ENCODE measurements at regions not wholly inside any gene's neighbourhood (a gene's known extent, or its start where the extent isn't known, plus 50 kb on each side); places are given as distances from the start of the nearest gene placed in this dataset.

DNA sequence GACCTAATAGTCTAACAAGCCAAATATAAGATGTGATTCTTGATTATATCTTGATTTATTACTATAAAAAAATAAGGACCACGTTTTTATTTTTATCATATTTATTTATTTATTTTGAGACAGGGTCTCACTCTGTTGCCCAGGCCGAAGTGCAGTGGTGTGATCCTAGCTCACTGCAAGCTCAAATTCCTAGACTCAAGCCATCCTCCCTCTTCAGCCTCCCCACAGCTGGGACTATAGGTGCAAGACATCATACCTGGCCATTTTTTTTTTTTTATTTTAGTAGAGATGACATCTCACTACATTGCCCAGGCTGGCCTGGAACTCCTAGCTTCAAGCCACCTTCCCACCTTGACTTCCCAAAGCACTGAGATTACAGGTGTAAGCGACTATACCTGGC lies 61.0 kb upstream of the LARP1 start:
- no peak for FAIRE-seq
- peaks cover 16% of the 10 kb centered on the region for H3K4me1 Mint-ChIP-seq (ENCODE audit: low read depth, unreplicated experiment)

DNA sequence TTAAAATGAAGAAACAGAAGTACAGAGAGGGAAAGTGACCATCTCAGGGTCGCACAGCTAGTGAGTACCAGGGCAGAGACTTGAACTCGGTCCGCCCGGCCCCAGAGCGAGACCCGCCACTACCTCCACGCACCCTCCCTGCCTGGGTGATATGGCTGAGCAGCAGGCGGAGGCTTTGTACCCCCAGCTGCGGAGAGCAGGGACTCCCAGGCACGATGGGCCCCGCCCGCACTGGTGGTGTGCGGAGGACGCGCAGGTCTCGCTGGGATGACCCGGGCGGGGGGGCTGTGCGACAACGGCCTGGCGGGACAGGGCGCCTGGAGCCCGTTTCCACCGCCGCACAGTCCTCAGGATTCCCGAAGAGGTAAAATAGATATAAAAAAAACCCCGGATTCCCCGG lies 64.7 kb upstream of the LARP1 start:
- Histone ChIP-seq H3K4me3 (ENCODE audit: insufficient read depth, low read depth, low read length) (no peak overlapping the region), H3K4me2 (ENCODE audit: low read length) (no peak overlapping the region), H3K27ac (ENCODE audit: low read depth, low read length) (no peak overlapping the region), H3K9me3 (ENCODE audit: insufficient read depth, low read depth, low read length) (peaks cover 3% of the 10 kb centered on the region), H3K79me2 (ENCODE audit: insufficient read depth, low read length) (no peaks in the 10 kb centered on the region), H3K4me1 (ENCODE audit: insufficient read depth, low read length) (peaks cover 15% of the 10 kb centered on the region), H3K36me3 (ENCODE audit: insufficient read depth, low read length) (no peaks in the 10 kb centered on the region), H3K27me3 (ENCODE audit: insufficient read depth, low read length) (no peaks in the 10 kb centered on the region), H4K20me1 (ENCODE audit: insufficient read depth, low read length) (no peaks in the 10 kb centered on the region), H3K9ac (ENCODE audit: low read length) (no peak overlapping the region), H2AFZ (ENCODE audit: low read depth, low read length) (no peak overlapping the region)
- DNase-seq (ENCODE audit: low read depth) (no peak), FAIRE-seq (no peak)
- no peaks in the 10 kb centered on the region for H3K36me3 Mint-ChIP-seq (ENCODE audit: low read depth, unreplicated experiment)
- no peak overlapping the region for H3K27ac Mint-ChIP-seq (ENCODE audit: unreplicated experiment)
- peaks cover 9% of the 10 kb centered on the region for H3K9me3 Mint-ChIP-seq (ENCODE audit: unreplicated experiment)
- no peak overlapping the region for H3K4me3 Mint-ChIP-seq (ENCODE audit: unreplicated experiment)
- no peaks in the 10 kb centered on the region for H3K27me3 Mint-ChIP-seq (ENCODE audit: low read depth, unreplicated experiment)
- TF ChIP-seq, protein P1, sequence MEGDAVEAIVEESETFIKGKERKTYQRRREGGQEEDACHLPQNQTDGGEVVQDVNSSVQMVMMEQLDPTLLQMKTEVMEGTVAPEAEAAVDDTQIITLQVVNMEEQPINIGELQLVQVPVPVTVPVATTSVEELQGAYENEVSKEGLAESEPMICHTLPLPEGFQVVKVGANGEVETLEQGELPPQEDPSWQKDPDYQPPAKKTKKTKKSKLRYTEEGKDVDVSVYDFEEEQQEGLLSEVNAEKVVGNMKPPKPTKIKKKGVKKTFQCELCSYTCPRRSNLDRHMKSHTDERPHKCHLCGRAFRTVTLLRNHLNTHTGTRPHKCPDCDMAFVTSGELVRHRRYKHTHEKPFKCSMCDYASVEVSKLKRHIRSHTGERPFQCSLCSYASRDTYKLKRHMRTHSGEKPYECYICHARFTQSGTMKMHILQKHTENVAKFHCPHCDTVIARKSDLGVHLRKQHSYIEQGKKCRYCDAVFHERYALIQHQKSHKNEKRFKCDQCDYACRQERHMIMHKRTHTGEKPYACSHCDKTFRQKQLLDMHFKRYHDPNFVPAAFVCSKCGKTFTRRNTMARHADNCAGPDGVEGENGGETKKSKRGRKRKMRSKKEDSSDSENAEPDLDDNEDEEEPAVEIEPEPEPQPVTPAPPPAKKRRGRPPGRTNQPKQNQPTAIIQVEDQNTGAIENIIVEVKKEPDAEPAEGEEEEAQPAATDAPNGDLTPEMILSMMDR (IDR thresholded peaks at IDR 0.05; ENCODE audit: insufficient read depth, low read depth, low read length): no peak
- no peak for TF ChIP-seq EZH2 (IDR thresholded peaks at IDR 0.05; ENCODE audit: insufficient read depth, low read length)
- H3K4me1 Mint-ChIP-seq (ENCODE audit: low read depth, unreplicated experiment): peaks cover 3% of the 10 kb centered on the region

More for the DNA sequence above, 61.0 kb upstream of the LARP1 start:
- Mint-ChIP-seq H3K4me3 (ENCODE audit: unreplicated experiment) (no peak overlapping the region), H3K27ac (ENCODE audit: unreplicated experiment) (no peak overlapping the region), H3K9me3 (ENCODE audit: unreplicated experiment) (peaks cover 2% of the 10 kb centered on the region), H3K27me3 (ENCODE audit: low read depth, unreplicated experiment) (peaks cover 2% of the 10 kb centered on the region), H3K36me3 (ENCODE audit: low read depth, unreplicated experiment) (no peaks in the 10 kb centered on the region)
- Histone ChIP-seq H2AFZ (ENCODE audit: low read depth, low read length) (no peak overlapping the region), H4K20me1 (ENCODE audit: insufficient read depth, low read length) (no peaks in the 10 kb centered on the region), H3K4me3 (ENCODE audit: insufficient read depth, low read depth, low read length) (no peak overlapping the region), H3K9me3 (ENCODE audit: insufficient read depth, low read depth, low read length) (no peaks in the 10 kb centered on the region), H3K4me1 (ENCODE audit: insufficient read depth, low read length) (peaks cover 15% of the 10 kb centered on the region), H3K27me3 (ENCODE audit: insufficient read depth, low read length) (no peaks in the 10 kb centered on the region), H3K9ac (ENCODE audit: low read length) (no peak overlapping the region), H3K4me2 (ENCODE audit: low read length) (no peak overlapping the region), H3K27ac (ENCODE audit: low read depth, low read length) (no peak overlapping the region), H3K79me2 (ENCODE audit: insufficient read depth, low read length) (no peaks in the 10 kb centered on the region), H3K36me3 (ENCODE audit: insufficient read depth, low read length) (no peaks in the 10 kb centered on the region)
- DNase-seq (ENCODE audit: low read depth): no peak
- TF ChIP-seq EZH2 (IDR thresholded peaks at IDR 0.05; ENCODE audit: insufficient read depth, low read length): no peak
- TF ChIP-seq, protein P1 (IDR thresholded peaks at IDR 0.05; ENCODE audit: insufficient read depth, low read depth, low read length): no peak

DNA sequence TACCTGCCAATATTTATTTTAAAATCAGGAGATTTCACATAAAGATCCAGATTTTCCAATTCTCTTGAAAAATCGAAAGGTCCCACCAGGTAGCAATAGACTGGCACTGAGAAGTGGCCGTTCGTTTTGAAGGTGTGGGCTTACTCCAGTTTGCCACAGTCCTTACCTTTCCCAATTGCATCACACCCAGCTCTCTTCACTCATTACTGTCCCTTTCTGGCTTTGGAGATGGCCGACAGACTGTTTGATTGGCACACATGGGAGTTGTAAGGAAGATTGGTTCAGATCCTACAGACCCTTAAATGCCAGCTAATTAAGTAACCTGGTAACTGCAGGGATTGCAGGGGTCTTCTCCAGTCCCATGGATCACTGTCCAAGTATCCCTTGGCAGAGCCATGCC lies 68.7 kb upstream of the LARP1 start:
- no peaks in the 10 kb centered on the region for H3K36me3 ChIP-seq (ENCODE audit: insufficient read depth, low read length)
- H3K4me3 ChIP-seq (ENCODE audit: insufficient read depth, low read depth, low read length): no peak overlapping the region
- H3K9ac ChIP-seq (ENCODE audit: low read length): no peak overlapping the region
- H3K27me3 ChIP-seq (ENCODE audit: insufficient read depth, low read length): no peaks in the 10 kb centered on the region
- peaks cover 3% of the 10 kb centered on the region for H3K9me3 ChIP-seq (ENCODE audit: insufficient read depth, low read depth, low read length)
- peaks cover 12% of the 10 kb centered on the region for H3K4me1 ChIP-seq (ENCODE audit: insufficient read depth, low read length)
- no peak overlapping the region for H3K27ac ChIP-seq (ENCODE audit: low read depth, low read length)
- DNase-seq (ENCODE audit: low read depth): no peak
- no peak overlapping the region for H2AFZ ChIP-seq (ENCODE audit: low read depth, low read length)
- H3K9me3 Mint-ChIP-seq (ENCODE audit: unreplicated experiment): peaks cover 11% of the 10 kb centered on the region
- no peak overlapping the region for H3K4me3 Mint-ChIP-seq (ENCODE audit: unreplicated experiment)
- no peak overlapping the region for H3K4me2 ChIP-seq (ENCODE audit: low read length)
- H4K20me1 ChIP-seq (ENCODE audit: insufficient read depth, low read length): no peaks in the 10 kb centered on the region
- TF ChIP-seq, protein P1 (IDR thresholded peaks at IDR 0.05; ENCODE audit: insufficient read depth, low read depth, low read length): no peak
- no peak for TF ChIP-seq EZH2 (IDR thresholded peaks at IDR 0.05; ENCODE audit: insufficient read depth, low read length)
- no peak for FAIRE-seq
- no peaks in the 10 kb centered on the region for H3K4me1 Mint-ChIP-seq (ENCODE audit: low read depth, unreplicated experiment)
- no peaks in the 10 kb centered on the region for H3K27me3 Mint-ChIP-seq (ENCODE audit: low read depth, unreplicated experiment)
- no peaks in the 10 kb centered on the region for H3K36me3 Mint-ChIP-seq (ENCODE audit: low read depth, unreplicated experiment)
- H3K79me2 ChIP-seq (ENCODE audit: insufficient read depth, low read length): no peaks in the 10 kb centered on the region
- no peak overlapping the region for H3K27ac Mint-ChIP-seq (ENCODE audit: unreplicated experiment)
